Gastroesophageal sphincter (tissue), 2 donors: ENCODE measurements at regions not wholly inside any gene's neighbourhood (a gene's known extent, or its start where the extent isn't known, plus 50 kb on each side); places are given as distances from the start of the nearest gene placed in this dataset.

Experiments used
- EP300 ChIP-seq: sonication (generic); formaldehyde crosslinking; IDR thresholded peaks from one replicate; pipeline ENCODE4 v1.6.1; 2017; ENCODE audit warnings: antibody characterized with exemption, mild to moderate bottlenecking
- POLR2A ChIP-seq, 2 donors: fragments of 450-650 bp; IDR thresholded peaks; one replicate each; pipeline ENCODE4 v1.6.1; 2017; ENCODE audit warnings: antibody characterized with exemption in 2 of 2, mild to moderate bottlenecking in 2 of 2, moderate library complexity in 1 of 2

- TF ChIP-seq POLR2A (IDR thresholded peaks at IDR 0.05) (no peak), EP300 (no peak)
Measured at GRCh38 chr6:91780270-91780669, 1193.4 kb upstream of the MAP3K7 start.
